Panc1 (cell line): ENCODE measurements at regions not wholly inside any gene's neighbourhood (a gene's known extent, or its start where the extent isn't known, plus 50 kb on each side); places are given as distances from the start of the nearest gene placed in this dataset.

Source experiments
- ATAC-seq: fragments of 200-7000 bp; cut with Tn5 transposase; 2 replicates; pipeline ENCODE4 v1.9.1; 2020; ENCODE audit warnings: mild to moderate bottlenecking, moderate library complexity
- BruUV-seq: library from RNA; stranded (reverse); fragments of 400-500 nt; replicated peaks from 2 replicates; lab custom pipeline; 2021; lab: Mats Ljungman, UMichigan
- CTCF ChIA-PET: fragments of 300-600 bp; sonication (Branson Sonifier 250); formaldehyde crosslinking; loops from one replicate; lab custom pipeline; 2022; ENCODE audit warnings: antibody characterized with exemption; lab: Charles Lee
- POLR2A ChIA-PET: fragments of 300-600 bp; sonication (Branson Sonifier 250); formaldehyde crosslinking; loops from one replicate; lab custom pipeline; 2022; ENCODE audit warnings: antibody characterized with exemption; lab: Charles Lee
- DNase-seq: peaks from one replicate; pipeline ENCODE4 v3.0.0-alpha.2; 2010; ENCODE audit warnings: low read depth, low spot score
- H3K27ac ChIP-seq: 2 replicates; pipeline ENCODE4 v1.5.1; 2011; ENCODE audit warnings: mild to moderate bottlenecking, low read length, inconsistent platforms
- H3K27me3 ChIP-seq: fragments of 200-500 bp; sonication (Bioruptor generic); 2 replicates; pipeline ENCODE4 v1.6.0; 2014; ENCODE audit warnings: low read length, inconsistent platforms; ENCODE audit not compliant: control insufficient read depth, insufficient read depth
- H3K36me3 ChIP-seq: fragments of 200-500 bp; sonication (Bioruptor generic); 2 replicates; pipeline ENCODE4 v1.5.1; 2014; ENCODE audit warnings: inconsistent platforms, mild to moderate bottlenecking, low read length, moderate library complexity; ENCODE audit not compliant: control insufficient read depth, insufficient read depth
- H3K4me1 ChIP-seq: 2 replicates; pipeline ENCODE4 v1.5.1; 2011; ENCODE audit warnings: inconsistent platforms, mild to moderate bottlenecking, low read length, moderate library complexity; ENCODE audit not compliant: control insufficient read depth, insufficient read depth
- H3K4me3 ChIP-seq, 2 experiments: 2 replicates each; pipeline ENCODE4 v1.5.1; 2011 to 2012; ENCODE audit warnings: low read depth in 2 of 2, low read length in 2 of 2, mild to moderate bottlenecking in 2 of 2, inconsistent platforms in 1 of 2, moderate library complexity in 1 of 2
- H3K9me3 ChIP-seq: fragments of 200-500 bp; sonication (Bioruptor generic); 2 replicates; pipeline ENCODE4 v1.5.1; 2014; ENCODE audit warnings: low read depth, mild to moderate bottlenecking, inconsistent platforms, low read length, moderate library complexity; ENCODE audit not compliant: control insufficient read depth, insufficient read depth
- CTCF ChIP-seq: fragments of 450-650 bp; IDR thresholded peaks from 2 replicates; pipeline ENCODE4 v1.5.1; 2017; ENCODE audit warnings: mild to moderate bottlenecking
- POLR2AphosphoS5 ChIP-seq: IDR thresholded peaks from 2 replicates; pipeline ENCODE4 v1.6.1; 2012; ENCODE audit warnings: mild to moderate bottlenecking, low read depth, low read length, moderate library complexity
- REST ChIP-seq, 2 experiments: IDR thresholded peaks; 2 replicates each; pipeline ENCODE4 v1.6.1; 2011 to 2012; ENCODE audit warnings: low read depth in 2 of 2, control low read depth in 1 of 2, low read length in 1 of 2, mild to moderate bottlenecking in 1 of 2, moderate library complexity in 1 of 2; ENCODE audit not compliant: insufficient read depth in 1 of 2
- SIN3A ChIP-seq: IDR thresholded peaks from 2 replicates; pipeline ENCODE4 v1.6.1; 2012; ENCODE audit warnings: low read depth, mild to moderate bottlenecking, low read length, moderate library complexity, borderline replicate concordance; ENCODE audit not compliant: insufficient read depth
- TCF7L2 ChIP-seq: IDR thresholded peaks from 2 replicates; pipeline ENCODE4 v1.6.1; 2011; ENCODE audit warnings: mild to moderate bottlenecking, low read depth, low read length, inconsistent platforms
- in situ Hi-C: cut with HindIII; loops from 2 replicates; pipeline ENCODE4 v1.10.0; 2016; ENCODE audit warnings: low sequenced_read_pairs, low pct_unique_long_range_greater_than_20kb
- intact Hi-C: fragments of 100-400 bp; cut with micrococcal nuclease; formaldehyde crosslinking; loops from one replicate; pipeline ENCODE4 v1.10.0; 2022; ENCODE audit not compliant: unreplicated experiment

DNA sequence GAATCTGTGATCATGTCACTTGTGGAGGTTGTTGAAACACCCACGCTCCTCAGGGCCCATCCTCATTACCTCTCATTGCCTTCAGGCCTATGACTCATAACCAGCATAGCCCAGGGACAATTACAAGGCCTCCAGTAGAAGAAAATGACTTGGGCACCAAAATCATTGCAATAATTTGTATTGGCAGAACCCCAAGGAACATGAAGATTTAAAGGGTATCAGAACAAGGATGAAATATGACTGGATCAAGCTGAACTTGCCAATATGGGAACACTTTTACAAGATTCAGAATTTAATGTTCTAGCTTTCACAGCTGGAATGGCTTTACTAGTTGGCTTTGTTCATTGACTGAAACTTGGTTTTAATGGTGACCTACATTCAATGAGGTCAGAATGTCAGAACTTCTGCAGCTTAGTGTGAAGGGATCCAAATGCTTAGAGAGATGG lies 156.4 kb downstream of the COPS8 start:
- no TSS peak for BruUV-seq
- intact Hi-C loops: no loop called here
- POLR2A ChIA-PET: no interaction called here

GRCh38 chr2:237243487-237243886 lies 157.8 kb downstream of the COPS8 start:
- intact Hi-C loops: no loop called here
- Histone ChIP-seq H3K9me3 (peaks cover 11% of the 10 kb centered on the region; the same call in 1 of the 2 replicates), H3K4me1 (no peaks in the 10 kb centered on the region), H3K4me3 (no peak overlapping the region), H3K27me3 (no peaks in the 10 kb centered on the region), H3K27ac (no peak overlapping the region), H3K36me3 (no peaks in the 10 kb centered on the region)
- in situ Hi-C loops: no loop called here
- ChIA-PET POLR2A (interaction anchor here (0.6 kb wide), 1 partner anchor 243 kb away, joined by 3 read pairs; the partner anchor contains the start of gene MLPH), CTCF (no interaction called here)
- DNase-seq (no peak), ATAC-seq (no peak)
- TF ChIP-seq SIN3A (no peak), POLR2AphosphoS5 (no peak), REST (IDR thresholded peaks at IDR 0.05; ENCODE audit: insufficient read depth in 1 of 2, low read depth in 2 of 2, low read length in 1 of 2) (no peak)
- no TSS peak for BruUV-seq

More for the DNA sequence above, 156.4 kb downstream of the COPS8 start:
- Histone ChIP-seq H3K36me3 (no peaks in the 10 kb centered on the region), H3K27me3 (no peaks in the 10 kb centered on the region), H3K9me3 (peaks cover 11% of the 10 kb centered on the region; the same call in 1 of the 2 replicates), H3K27ac (no peak overlapping the region), H3K4me1 (no peaks in the 10 kb centered on the region), H3K4me3 (no peak overlapping the region)
- ATAC-seq: no peak
- CTCF ChIA-PET: no interaction called here
- DNase-seq: no peak
- in situ Hi-C loops: no loop called here
- TF ChIP-seq CTCF (no peak), POLR2AphosphoS5 (no peak), TCF7L2 (no peak), SIN3A (no peak), REST (IDR thresholded peaks at IDR 0.05; ENCODE audit: insufficient read depth in 1 of 2, low read depth in 2 of 2, low read length in 1 of 2) (no peak)
